ENCODE measurements at regions not wholly inside any gene's neighbourhood (a gene's known extent, or its start where the extent isn't known, plus 50 kb on each side); places are given as distances from the start of the nearest gene placed in this dataset.
"Not testable (repeated sequence)": the region's sequence is repeated elsewhere in the genome, so short reads cannot be mapped to it uniquely, and the experiment has no call there.

DNA sequence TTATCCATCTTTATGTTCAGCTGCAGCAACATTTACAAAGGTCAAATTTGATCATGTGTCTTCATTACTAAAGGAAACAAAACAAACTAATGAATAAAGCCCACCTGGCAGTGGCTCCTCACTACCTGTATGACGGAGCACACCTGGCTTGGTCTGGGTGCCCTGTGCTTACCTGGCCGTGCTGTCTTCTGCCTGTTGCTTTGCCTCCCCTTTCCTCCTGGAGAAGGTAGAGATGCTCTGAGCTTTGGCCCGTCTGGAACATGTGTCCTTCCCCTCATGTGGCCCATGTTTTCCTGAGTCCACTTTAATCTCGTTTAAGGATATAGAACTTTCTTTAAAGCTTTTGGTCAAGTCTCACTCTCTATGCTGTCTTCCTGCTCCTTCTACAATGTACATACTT is 1388.8 kb upstream of the DEFB115 start:
- POLR2A ChIA-PET; in situ Hi-C loops (cut with MboI); H3K9me3 ChIP-seq (replicated peaks; ENCODE audit: control insufficient read depth, insufficient read depth, low read depth, low read length); H3K27ac ChIP-seq (ENCODE audit: extremely low read depth, low read depth, low read length); H3K4me3 ChIP-seq; H3K9me1 ChIP-seq (ENCODE audit: control insufficient read depth, insufficient read depth, low read length); H3K36me3 ChIP-seq (ENCODE audit: control insufficient read depth, insufficient read depth, low read length); H3K9ac ChIP-seq (ENCODE audit: insufficient read depth in 1 of 2, low read depth in 2 of 2, low read length in 2 of 2); BruUV-seq (replicated peaks); H3K4me1 ChIP-seq (replicated peaks in 1 of 2; ENCODE audit: control insufficient read depth in 2 of 2, insufficient read depth in 2 of 2, low read length in 2 of 2); H3K4me2 ChIP-seq (ENCODE audit: insufficient read depth, low read length); H3K27me3 ChIP-seq (ENCODE audit: control insufficient read depth in 2 of 2, insufficient read depth in 2 of 2, low read length in 2 of 2); FAIRE-seq; DNase-seq (ENCODE audit: extremely low read depth in 1 of 4, low spot score in 3 of 4); H4K20me1 ChIP-seq (replicated peaks; ENCODE audit: control insufficient read depth, insufficient read depth, low read length); H2AFZ ChIP-seq (ENCODE audit: low read depth, low read length); H3K79me2 ChIP-seq (ENCODE audit: control insufficient read depth, insufficient read depth, low read length); intact Hi-C loops (cut with micrococcal nuclease); CTCF ChIA-PET (ENCODE audit: low intra/inter-chr PET ratio); ATAC-seq: not testable (repeated sequence)
- WGBS (ENCODE audit: insufficient coverage, low coverage, missing lambda C conversion rate): 13% methylated on average over 4 of the region's 4 CpGs

- H3K4me3 ChIP-seq; H3K27me3 ChIP-seq (ENCODE audit: control insufficient read depth in 2 of 2, insufficient read depth in 2 of 2, low read length in 2 of 2); H3K9me3 ChIP-seq (replicated peaks; ENCODE audit: control insufficient read depth, insufficient read depth, low read depth, low read length); DNase-seq (ENCODE audit: extremely low read depth in 1 of 4, low spot score in 3 of 4); FAIRE-seq; H4K20me1 ChIP-seq (replicated peaks; ENCODE audit: control insufficient read depth, insufficient read depth, low read length); H2AFZ ChIP-seq (ENCODE audit: low read depth, low read length); in situ Hi-C loops (cut with MboI); ATAC-seq; H3K79me2 ChIP-seq (ENCODE audit: control insufficient read depth, insufficient read depth, low read length); H3K9ac ChIP-seq (ENCODE audit: insufficient read depth in 1 of 2, low read depth in 2 of 2, low read length in 2 of 2); intact Hi-C loops (cut with micrococcal nuclease); H3K4me2 ChIP-seq (ENCODE audit: insufficient read depth, low read length); POLR2A ChIA-PET; H3K36me3 ChIP-seq (ENCODE audit: control insufficient read depth, insufficient read depth, low read length); CTCF ChIA-PET (ENCODE audit: low intra/inter-chr PET ratio); H3K9me1 ChIP-seq (ENCODE audit: control insufficient read depth, insufficient read depth, low read length); H3K27ac ChIP-seq (ENCODE audit: extremely low read depth, low read depth, low read length): not testable (repeated sequence)
- TSS peak; percentile 37 for BruUV-seq (replicated peaks)
- 12% methylated on average over 2 of the region's 2 CpGs for WGBS (ENCODE audit: insufficient coverage, low coverage, missing lambda C conversion rate)
- peaks cover 0 to 21% of the 10 kb centered on the region in 2 experiments; a peak in 2 of 5 replicates for H3K4me1 ChIP-seq (replicated peaks in 1 of 2; ENCODE audit: control insufficient read depth in 2 of 2, insufficient read depth in 2 of 2, low read length in 2 of 2)
Observed at GRCh38 chr20:29871816-29872215, 1385.6 kb upstream of the DEFB115 start.
